ENCODE measurements at regions not wholly inside any gene's neighbourhood (a gene's known extent, or its start where the extent isn't known, plus 50 kb on each side); places are given as distances from the start of the nearest gene placed in this dataset.

DNA sequence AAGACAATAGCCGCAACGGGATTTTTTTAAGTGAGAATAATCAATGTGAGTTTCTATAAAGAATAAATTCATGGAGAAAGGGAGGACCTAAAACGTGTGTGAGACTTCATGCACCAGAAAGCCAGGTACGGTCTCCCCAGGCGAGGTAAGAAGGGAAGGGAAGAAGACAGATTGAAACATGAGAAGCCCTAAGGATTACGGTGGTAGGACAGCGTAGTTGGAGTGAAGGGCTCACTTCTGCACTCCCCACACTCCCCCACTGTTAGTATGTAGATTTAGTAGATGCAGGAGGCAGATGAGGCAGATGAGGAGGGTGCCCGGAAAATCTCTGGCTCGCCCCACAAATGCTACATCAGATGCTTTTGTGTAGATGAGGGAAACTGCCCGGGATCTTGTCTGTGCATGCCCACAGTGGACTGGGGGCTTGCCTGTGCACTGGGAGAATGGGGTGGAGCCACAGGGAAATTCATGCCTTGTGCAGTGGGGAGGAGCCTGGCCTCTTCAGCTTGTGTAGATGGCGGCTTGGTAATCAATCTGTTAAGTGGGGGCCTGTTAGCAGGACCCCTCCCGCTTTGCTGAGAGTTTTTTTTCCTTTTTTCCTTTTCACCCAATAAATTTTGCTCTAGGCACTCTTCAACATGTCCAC is 1544.5 kb upstream of the TENM3 start:
- no peak for DNase-seq

DNA sequence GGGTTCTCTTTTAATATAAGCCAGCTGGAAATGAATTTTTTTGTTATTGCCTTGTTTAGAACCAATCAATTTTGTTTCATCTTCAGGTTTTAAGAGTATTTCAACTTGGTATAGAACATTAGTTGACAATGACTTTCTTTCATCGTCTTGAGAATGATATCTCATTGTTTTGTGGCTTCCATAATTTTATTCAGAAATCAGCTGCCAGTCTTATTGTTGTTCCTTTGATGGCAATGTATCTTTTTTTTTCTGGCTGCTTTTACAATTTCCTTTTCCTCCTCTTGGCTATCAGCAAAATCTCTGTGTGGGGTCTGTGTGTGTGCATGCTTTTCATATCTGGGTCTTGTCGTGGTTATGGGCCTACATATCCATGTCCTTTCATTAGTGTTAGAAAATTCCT is 1536.4 kb upstream of the TENM3 start:
- no peak for DNase-seq

DNA sequence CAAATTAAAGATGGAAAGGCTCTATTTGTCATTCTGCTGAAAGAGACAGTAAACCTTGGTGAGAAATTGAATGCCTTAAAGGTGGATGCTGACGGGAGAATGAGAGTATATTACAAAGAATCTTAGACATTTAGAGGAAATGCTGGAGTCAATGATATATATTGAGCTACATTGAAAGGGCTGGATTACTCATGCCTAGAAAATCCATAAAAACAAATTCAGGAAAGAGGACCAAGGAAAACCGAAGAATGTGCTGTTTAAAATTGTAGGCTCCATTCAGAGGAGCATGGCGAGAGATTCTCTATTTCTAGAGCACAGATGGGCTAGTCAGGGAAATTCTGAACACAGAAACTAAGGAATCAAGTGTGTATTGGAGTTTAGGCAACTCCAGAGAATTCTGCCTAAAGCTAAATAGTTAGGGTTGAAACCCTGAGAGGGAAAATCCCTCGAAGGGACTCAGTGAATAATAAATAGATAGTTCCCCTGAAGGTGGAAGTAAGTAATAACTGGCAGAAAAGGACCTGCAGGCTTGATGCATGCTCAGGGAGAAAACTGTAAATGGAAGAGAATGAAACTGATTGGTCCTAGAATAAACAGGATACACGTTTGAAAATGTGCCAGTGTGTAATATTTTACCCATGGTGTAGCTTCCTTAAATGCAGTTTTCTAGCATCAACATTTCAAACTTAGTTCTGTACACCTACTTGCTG is 1532.4 kb upstream of the TENM3 start:
- DNase-seq: no peak

DNA sequence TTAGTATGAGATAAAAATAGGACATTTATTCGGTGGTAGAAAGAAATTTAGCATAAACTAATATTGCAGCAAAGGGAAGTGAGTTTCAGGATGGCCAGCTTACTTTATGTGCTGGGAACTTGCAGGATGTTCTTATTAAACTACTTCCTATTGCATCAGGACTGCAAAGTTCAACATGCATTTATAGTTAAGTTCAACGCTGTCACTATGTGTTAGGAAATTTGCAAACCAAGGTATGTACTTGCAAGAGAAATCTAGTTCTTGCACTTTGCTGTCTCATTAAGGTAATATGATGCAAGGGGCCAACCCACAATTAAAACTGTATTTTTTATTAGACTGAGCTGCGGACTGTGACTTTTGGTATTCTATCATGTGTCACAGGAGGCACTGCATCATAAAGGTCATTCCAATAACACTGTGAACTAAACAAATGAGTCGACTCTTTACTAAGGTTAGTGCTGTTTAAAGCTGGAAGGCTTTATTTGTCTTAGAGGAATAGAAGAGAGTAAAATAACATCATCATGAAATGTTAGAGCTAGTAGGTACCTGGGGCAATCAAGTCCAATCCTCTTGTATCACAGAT is 1525.7 kb upstream of the TENM3 start:
- no peak for DNase-seq

DNA sequence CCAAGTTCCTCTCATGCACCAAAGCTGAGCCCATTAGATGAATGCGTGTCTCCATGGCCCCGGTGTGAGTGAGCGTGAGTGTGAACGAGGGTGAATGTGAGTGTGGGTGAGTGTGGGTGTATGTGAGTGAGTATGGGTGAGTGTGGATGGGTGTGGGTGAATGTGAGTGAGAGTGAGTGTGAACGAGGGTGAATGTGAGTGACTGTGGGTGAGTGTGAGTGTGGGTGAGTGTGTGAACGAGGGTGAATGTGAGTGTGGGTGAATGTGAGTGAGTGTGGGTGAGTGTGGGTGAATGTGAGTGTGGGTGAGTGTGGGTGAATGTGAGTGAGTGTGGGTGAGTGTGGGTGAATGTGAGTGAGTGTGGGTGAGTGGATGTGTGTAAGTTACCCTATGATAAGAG is 1521.8 kb upstream of the TENM3 start:
- DNase-seq: no peak

DNA sequence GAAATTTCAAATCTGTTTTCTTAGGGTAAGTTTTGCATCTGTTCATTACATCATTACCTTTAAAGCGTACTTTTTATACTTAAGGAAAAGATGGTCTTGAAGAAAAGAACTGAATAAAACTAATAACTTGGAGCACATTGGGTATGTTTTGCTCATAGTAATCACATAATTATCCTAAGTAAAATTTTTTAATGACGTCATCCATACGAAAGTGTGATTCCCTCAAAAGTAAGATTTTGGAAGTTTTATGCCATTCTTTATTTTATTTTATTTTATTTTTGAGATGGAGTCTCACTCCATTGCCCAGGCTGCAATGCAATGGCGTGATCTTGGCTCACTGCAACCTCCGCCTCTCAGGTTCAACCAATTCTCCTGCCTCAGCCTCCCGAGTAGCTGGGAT is 1516.6 kb upstream of the TENM3 start:
- no peak for DNase-seq

DNA sequence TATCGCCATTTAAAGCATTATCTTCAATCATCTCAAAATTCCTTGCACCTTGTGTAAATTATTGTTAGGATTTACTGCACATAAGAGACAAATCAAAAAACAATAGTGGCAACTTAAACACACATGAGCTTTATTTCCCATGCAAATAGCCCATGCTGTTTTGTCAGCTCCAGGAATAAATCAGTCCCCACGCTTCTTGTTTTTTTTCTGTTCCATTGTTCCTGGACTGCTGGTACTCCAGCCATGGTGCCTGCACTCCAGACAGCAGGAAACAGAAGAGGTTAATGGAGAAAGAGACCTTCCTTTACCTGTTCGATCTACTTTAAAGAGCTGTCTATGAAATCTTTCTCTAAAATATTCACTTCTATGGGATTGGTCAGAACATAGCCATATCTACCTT is 1515.7 kb upstream of the TENM3 start:
- DNase-seq: no peak

DNA sequence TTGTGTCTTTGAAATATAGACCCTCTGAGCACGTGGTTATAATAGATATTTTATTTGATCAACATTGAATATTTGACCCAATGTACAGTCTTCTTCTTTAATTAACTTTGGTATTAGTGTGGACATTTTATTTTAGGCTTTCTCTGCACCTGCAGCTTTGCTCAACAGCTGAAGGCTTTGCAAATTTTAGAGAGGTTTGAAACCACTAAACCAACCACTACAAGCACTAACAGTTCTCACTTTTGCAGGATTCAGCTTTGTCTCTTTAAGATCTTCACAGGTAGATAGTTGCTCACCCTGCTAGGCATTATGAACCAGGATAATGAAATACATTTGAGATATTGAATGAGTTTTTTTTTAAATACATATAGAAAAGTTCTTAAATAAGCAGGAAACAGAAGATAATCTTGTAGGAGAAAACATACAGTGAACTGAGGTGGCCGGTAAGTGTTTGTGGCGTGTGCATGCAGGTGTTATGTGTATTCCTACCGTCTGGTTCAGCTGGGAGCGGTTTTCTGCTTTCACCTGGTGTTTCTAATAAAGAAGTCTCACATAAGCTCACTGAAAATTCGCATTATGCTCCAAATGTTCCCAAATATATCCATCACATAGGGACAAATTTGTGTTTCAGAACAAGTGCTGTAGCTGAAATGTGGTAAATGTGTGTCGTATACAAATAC is 1508.3 kb upstream of the TENM3 start:
- DNase-seq: no peak

DNA sequence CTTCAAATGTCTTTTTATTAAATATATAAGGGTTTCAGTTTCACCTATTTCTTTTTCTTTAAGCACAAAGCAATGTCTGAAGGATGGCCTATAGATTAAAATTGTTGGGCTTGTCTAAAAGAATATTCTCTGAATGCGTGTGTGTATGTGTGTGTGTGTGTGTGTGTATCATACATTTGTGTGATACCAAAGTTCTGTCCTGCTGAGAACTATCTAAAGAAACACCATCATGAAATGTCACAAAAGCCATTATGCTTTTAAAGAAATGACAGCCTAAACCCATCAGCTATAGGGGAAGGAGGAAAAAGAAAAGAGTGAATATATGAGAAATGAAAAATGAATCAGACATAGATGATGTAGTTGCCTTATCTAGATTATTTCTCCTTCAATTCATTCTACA is 1501.5 kb upstream of the TENM3 start:
- DNase-seq: no peak

DNA sequence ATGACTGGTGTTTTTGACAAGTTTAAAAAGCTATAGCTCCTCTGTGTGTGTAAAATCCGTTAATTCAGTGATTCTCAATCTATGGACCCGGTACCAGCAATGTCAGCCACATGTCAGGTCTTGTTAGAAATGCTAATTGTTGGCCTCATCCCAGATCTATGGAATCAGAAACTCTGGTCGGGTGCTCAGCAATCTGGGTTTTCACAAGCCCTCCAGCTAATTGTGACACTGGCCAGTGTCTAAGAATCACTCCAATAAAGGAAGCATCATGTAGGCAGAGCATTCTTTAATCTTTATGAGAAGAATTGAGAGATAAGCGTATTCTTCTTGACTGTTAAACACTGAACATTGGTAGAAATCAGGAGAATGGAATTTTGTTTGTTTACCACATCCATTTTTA is 1498.2 kb upstream of the TENM3 start:
- no peak for DNase-seq

DNA sequence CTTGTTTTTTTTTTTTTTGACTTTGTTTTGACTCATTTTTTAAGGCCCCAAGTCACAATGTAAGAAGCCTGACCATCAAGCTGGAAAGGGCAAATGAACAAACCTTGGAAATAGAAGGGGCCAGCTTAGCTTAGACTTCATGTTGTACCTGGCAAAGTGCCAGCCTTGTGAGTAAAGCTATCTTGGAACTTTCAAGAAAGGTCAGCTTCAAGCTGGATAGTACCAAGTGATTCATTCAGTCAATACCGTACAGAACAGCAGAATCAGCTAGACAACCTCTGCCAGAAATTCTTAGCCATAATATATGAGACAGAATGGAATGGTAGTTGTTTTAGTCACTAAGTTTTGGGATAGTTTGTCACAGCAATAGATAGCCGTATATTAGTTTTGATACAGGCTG is 1492.2 kb upstream of the TENM3 start:
- no peak for DNase-seq

DNA sequence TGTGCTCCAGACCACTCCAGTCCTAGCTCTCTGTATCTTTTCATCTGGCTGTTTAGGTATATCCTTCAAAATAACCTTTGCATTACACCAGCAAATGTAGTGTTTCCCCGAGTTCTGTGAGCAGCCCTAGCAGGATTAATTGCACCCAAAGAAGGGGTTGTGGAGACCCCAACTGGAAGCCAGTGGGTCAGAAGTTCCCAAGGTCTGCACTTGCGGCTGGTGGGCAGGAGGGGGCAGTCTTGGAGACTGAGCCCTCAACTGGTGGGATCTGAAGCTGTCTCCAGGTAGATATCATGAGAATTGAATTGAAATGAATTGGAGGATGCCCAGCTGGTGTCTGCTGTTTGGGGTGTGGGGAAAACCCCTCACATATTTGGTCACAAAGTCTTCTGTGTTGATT is 1485.3 kb upstream of the TENM3 start:
- no peak for DNase-seq

DNA sequence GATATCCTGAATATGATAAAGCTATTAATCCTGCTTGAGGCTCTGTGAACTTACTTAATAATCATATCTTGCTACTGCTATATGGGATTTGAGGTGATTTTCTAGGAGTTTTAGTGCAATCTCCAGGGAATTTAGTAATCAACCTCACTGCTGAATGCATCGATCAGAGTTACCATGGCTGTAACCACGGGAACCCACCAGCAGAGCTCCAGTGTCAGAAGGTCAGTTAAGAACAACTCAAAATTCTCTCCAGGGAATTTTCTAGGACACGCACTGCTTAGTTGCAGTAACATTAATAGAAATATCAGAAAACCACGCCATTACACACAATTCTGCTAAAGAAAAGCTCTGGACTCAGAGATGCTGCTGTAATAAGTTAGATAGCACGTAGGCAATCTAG is 1477.2 kb upstream of the TENM3 start:
- DNase-seq: no peak

DNA sequence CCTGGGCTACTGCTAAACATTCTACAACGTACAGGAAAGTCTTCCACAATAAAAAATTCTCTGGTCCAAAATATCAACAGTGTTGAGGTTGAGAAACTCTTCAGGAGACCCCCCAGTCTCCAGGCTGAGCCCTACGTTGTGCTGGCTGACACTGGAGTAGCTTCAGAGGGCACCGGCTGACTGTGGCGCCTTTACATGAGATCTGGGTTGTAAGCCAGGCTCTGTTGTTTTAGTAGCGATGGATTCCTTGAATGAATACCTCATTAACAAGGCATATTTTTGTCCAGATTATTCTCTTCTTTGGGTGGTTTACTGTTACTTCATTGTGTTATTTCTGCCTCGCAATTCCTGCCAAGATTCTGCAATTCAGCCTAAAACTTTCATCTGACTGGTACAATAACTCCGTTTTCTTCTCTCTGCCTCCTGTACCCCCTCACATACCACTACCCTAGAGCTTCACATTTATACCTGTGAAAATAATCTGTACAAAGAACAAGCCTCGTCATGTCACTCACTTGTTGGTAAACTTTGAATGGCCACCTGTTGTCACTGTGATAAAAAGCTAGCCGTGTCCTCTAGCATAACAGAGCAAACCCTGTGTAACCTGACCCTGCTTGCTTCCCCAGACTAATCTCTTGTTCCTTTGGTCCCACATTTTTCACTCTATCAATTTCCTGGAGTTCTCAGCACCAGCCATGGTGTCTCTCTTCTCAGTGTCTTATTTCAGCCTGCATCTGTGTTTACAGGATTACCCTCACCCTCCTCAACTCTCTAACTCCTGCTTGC is 1476.1 kb upstream of the TENM3 start:
- no peak for DNase-seq

DNA sequence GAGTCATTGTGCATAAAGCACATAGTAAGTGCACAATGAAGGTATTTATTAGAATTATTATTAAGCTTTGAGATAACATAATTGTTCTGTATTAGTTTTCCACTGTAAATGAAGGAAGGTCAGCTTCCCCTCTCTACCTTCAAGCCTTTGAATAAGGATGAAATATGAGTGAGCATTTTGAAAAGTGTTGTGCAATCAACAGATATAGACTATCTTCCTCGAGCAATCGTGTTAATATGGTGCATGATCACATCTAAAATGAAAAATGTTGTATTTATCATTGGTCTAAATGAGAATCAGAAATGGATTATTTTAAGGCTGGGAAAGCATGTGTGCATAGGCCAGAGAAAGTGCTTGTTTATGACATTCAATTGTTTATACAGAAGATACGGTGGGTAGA is 1474.6 kb upstream of the TENM3 start:
- no peak for DNase-seq

DNA sequence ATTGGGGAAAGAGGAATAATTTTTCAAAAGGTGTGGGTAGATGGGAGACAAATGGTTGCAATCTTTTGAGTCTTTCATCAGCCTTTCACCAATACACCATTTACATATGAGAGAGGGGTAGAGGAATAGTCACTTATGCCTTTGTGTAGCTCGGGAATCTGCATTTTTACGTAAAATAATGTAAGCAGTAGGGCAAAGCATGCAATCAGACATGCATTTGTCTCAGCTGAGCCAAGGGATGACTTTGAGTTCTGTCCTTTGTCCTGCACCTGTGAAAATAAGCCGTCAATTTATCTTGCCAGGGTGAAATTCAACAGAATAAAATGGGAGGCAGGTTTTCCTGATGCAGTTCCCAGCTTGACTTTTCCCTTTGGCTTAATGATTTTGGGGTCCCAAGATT is 1473.4 kb upstream of the TENM3 start:
- DNase-seq: no peak

DNA sequence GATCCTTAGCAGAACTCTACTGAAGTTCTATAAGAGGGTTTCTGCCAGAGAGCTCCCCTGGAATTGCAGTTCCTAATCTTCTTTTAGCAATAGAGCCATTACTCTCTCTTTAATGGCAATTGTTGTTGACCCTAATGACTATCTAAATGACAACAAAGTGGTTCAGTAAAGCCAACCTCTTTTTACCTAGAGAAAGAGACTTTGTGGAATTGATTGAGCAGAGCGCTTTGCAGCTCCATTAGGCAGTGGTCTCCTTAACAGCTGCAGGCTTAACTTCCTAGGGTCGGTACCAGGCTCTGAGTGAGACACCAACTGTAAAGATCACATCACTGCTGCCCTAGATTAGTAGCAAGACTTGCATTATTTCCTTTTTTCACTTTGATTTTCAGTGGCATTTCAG is 1472.9 kb upstream of the TENM3 start:
- no peak for DNase-seq

DNA sequence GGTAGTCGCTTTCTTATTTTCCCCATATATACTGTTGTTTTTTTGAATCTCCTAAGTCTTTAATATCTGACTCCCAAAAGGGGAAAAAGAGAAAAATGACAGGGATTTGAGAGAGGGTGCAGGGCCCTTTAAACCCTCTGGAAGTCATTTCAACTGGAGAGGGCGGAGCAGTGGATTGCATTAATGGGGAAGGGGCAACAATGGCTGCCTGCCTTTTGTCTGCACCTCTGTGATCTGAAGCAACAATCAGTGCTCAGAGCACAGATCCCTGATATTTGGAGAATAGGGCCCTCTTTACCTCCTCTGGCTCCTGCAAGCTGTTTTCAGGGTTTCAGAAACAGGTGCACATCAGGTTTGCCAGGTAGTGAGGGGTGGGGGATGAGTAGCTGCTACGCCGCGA is 1458.3 kb upstream of the TENM3 start:
- no peak for DNase-seq

DNA sequence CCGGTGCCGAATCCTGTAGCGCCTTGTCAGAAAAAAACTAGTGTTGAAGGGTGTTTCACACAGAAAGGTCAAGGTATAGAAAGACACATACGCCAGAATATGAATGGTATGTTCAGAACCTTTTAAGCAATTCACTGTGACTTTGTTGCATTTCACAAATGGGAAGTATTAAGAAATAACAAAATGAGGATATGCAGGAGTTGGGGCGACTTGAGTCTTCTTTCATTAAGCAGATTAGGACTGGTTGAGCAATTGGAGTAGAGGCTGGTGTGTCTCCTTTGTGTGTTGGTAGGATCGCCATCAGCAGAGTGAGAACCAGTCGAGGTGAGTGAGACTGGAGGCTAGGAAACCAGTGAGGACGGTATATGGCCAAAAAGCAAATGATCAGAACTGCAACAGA is 1454.5 kb upstream of the TENM3 start:
- no peak for DNase-seq

DNA sequence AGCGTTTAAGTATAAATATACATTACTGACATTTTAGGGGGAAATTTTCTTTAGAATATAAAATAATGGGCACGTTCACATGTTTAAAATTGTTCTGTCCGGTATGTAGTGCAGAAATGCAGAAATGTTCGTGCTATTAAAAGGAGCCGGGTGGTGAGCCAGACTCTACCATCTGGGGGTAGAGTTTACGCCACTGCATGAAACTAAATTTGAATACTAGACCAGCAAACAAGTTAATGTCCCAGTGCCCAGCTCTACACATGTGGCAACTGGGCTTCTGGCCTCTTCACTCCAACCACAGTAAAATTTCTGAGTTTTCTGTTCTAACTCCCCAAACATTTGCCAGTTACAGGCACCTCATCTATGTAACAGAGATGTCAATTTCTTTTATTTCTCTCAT is 1453.3 kb upstream of the TENM3 start:
- no peak for DNase-seq

DNA sequence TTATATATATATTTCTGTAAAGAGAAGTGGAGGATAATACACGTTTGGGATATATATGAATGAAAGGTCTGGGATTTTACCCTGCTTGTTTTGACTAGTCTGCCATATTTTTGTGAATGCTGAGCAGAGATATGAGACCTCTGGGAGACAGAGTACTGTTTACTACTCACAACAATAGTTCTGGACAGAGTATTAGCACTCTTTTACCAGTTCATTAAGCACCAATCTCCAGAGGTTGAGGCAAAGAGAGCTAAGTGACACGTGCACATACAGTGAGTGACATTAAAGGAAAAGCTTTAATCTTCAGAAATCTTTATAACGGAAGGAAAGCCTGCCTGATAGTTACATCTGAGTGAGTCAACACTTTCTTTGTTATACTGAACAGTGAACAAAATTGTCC is 1452.7 kb upstream of the TENM3 start:
- DNase-seq: no peak

DNA sequence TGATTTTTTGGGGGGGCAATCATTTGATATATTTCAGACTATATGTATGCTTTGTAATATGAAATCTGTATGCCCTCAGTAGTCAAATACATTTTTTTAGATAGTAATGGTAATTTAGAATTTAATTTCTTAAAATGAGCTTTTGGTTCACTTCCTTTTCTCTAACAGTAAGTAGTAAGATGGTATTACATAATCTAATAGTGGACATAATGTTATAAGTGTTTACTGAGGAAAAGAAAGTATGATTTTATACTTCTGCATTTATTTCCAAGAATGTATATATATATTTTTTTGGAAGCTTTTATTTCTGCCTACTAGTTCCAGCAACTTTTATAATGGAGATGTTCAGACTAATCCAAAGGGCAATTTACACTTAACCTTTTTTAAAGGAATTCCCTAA is 1450.7 kb upstream of the TENM3 start:
- no peak for DNase-seq

DNA sequence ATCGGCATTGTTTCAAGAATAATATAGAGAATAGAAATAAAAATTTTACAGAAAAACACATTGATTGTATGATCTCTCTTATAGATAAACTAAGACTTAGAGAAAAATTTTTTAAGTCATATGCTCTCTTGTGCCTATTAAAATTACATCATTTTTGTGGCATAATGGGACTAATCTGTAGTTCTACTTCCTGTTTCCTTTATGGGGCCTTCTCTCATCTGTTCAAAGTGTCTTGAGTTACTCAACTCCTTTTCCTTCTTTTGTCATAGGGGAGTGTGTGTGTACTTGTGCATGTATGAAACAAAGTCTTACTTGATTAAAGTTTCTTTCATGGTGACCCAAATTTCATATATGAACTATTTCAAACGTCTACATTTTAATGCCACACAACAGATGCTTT is 1448.9 kb upstream of the TENM3 start:
- DNase-seq: no peak
